Natural killer cell (primary cell): ENCODE measurements at regions not wholly inside any gene's neighbourhood (a gene's known extent, or its start where the extent isn't known, plus 50 kb on each side); places are given as distances from the start of the nearest gene placed in this dataset.
"Not testable (repeated sequence)": the region's sequence is repeated elsewhere in the genome, so short reads cannot be mapped to it uniquely, and the experiment has no call there.

Source experiments
- ATAC-seq, 3 donors: fragments of 150-1000 bp in 2 of 3; fragments of 200-7000 bp in 1 of 3; cut with Tn5 transposase; 1 replicate in 1 of 3; 2 replicates in 2 of 3; pipeline ENCODE4 v1.10.0; 2021; ENCODE audit warnings: mild to moderate bottlenecking in 2 of 3, moderate library complexity in 2 of 3
- DNase-seq, 2 donors: peaks; one replicate each; pipeline versions ENCODE4 v3.0.0 to v3.0.0-alpha.2; 2013 to 2021; ENCODE audit warnings: mixed read lengths in 1 of 2
- H3K27ac ChIP-seq: one replicate; pipeline ENCODE4 v1.5.1; 2013; ENCODE audit warnings: mild to moderate bottlenecking, low read length
- H3K27me3 ChIP-seq: one replicate; pipeline ENCODE4 v1.6.1; 2013; ENCODE audit warnings: low read length; ENCODE audit not compliant: control insufficient read depth, insufficient read depth
- H3K36me3 ChIP-seq: one replicate; pipeline ENCODE4 v1.6.1; 2013; ENCODE audit warnings: low read length; ENCODE audit not compliant: control insufficient read depth, insufficient read depth
- H3K4me1 ChIP-seq: one replicate; pipeline ENCODE4 v1.6.1; 2013; ENCODE audit warnings: low read length; ENCODE audit not compliant: control insufficient read depth, insufficient read depth
- H3K4me3 ChIP-seq: one replicate; pipeline ENCODE4 v1.5.1; 2013; ENCODE audit warnings: low read length
- H3K9me3 ChIP-seq: one replicate; pipeline ENCODE4 v1.6.1; 2013; ENCODE audit warnings: low read length; ENCODE audit not compliant: control insufficient read depth, insufficient read depth
- H3K27ac Mint-ChIP-seq, 2 donors: one replicate each; pipeline ENCODE4 v1.8.0; 2022; ENCODE audit warnings: mild to moderate bottlenecking in 2 of 2, mixed read lengths in 2 of 2, moderate library complexity in 1 of 2
- H3K27me3 Mint-ChIP-seq, 2 donors: one replicate each; pipeline ENCODE4 v1.8.0; 2022; ENCODE audit warnings: low read depth in 2 of 2, mixed read lengths in 2 of 2
- H3K36me3 Mint-ChIP-seq: one replicate; pipeline ENCODE4 v1.8.0; 2022; ENCODE audit warnings: mixed read lengths
- H3K4me1 Mint-ChIP-seq, 2 donors: one replicate each; pipeline ENCODE4 v1.8.0; 2022; ENCODE audit warnings: mixed read lengths in 2 of 2
- H3K4me3 Mint-ChIP-seq: one replicate; pipeline ENCODE4 v1.8.0; 2022; ENCODE audit warnings: mild to moderate bottlenecking, moderate library complexity, mixed read lengths
- H3K9me3 Mint-ChIP-seq, 2 donors: one replicate each; pipeline ENCODE4 v1.8.0; 2022; ENCODE audit warnings: mixed read lengths in 2 of 2
- CTCF ChIP-seq: fragments of 200-600 bp; IDR thresholded peaks from one replicate; pipeline ENCODE4 v1.8.0; 2022; ENCODE audit warnings: antibody characterized with exemption
- WGBS: methylation state at CpG from one replicate; pipeline ENCODE4 v1.1.7; 2013; ENCODE audit warnings: missing lambda C conversion rate; ENCODE audit not compliant: insufficient coverage; 5-methylcytosine and 5-hydroxymethylcytosine counted together
- intact Hi-C: fragments of 100-400 bp; cut with micrococcal nuclease; formaldehyde crosslinking; loops from one replicate; pipeline ENCODE4 v1.14.2; 2022

- Mint-ChIP-seq H3K4me3 (no peak overlapping the region), H3K36me3 (peaks cover 23% of the 10 kb centered on the region), H3K4me1 (peaks cover 28 to 39% of the 10 kb centered on the region in 2 donors), H3K27me3 (peaks cover 0 to 14% of the 10 kb centered on the region in 2 donors), H3K27ac (no peak overlapping the region), H3K9me3 (peaks cover 0 to 5% of the 10 kb centered on the region in 2 donors)
- Histone ChIP-seq H3K9me3 (no peaks in the 10 kb centered on the region), H3K4me1 (no peaks in the 10 kb centered on the region), H3K27me3 (no peaks in the 10 kb centered on the region), H3K36me3 (no peaks in the 10 kb centered on the region), H3K27ac (no peak overlapping the region), H3K4me3 (no peak overlapping the region)
- DNase-seq (no peak), ATAC-seq (no peak)
- no peak for TF ChIP-seq CTCF
- 100% methylated on average over 1 of the region's 4 CpGs for WGBS
- intact Hi-C loops, result no loop called here
Observed at GRCh38 chr2:144624451-144624850, 104.5 kb upstream of the ZEB2 start.

- H3K4me3 Mint-ChIP-seq, H3K27ac Mint-ChIP-seq, ATAC-seq, H3K9me3 ChIP-seq, H3K4me1 ChIP-seq, DNase-seq, H3K9me3 Mint-ChIP-seq, H3K27me3 Mint-ChIP-seq, H3K4me3 ChIP-seq, H3K36me3 ChIP-seq, H3K27ac ChIP-seq, intact Hi-C loops, H3K27me3 ChIP-seq: not testable (repeated sequence)
- Mint-ChIP-seq H3K4me1 (peaks cover 21 to 33% of the 10 kb centered on the region in 2 donors), H3K36me3 (peaks cover 20% of the 10 kb centered on the region)
- no CpG with 5 or more reads among the region's 1 CpG for WGBS
Observed at GRCh38 chr2:144622373-144622772, 102.5 kb upstream of the ZEB2 start.

GRCh38 chr2:144621266-144621665, 101.3 kb upstream of the ZEB2 start:
- Histone ChIP-seq H3K27ac (no peak overlapping the region), H3K36me3 (no peaks in the 10 kb centered on the region), H3K4me1 (no peaks in the 10 kb centered on the region), H3K9me3 (no peaks in the 10 kb centered on the region), H3K4me3 (no peak overlapping the region), H3K27me3 (no peaks in the 10 kb centered on the region)
- Mint-ChIP-seq H3K27ac (no peak overlapping the region), H3K36me3 (peaks cover 12% of the 10 kb centered on the region), H3K4me1 (peaks cover 17 to 25% of the 10 kb centered on the region in 2 donors), H3K27me3 (no peaks in the 10 kb centered on the region), H3K9me3 (peaks cover 0 to 5% of the 10 kb centered on the region in 2 donors), H3K4me3 (no peak overlapping the region)
- TF ChIP-seq CTCF, result no peak
- WGBS, result no CpG with 5 or more reads among the region's 3 CpGs
- DNase-seq, result no peak
- intact Hi-C loops, result no loop called here
- ATAC-seq, result no peak

- TF ChIP-seq CTCF, result no peak
- Mint-ChIP-seq H3K4me1 (peaks cover 17 to 22% of the 10 kb centered on the region in 2 donors), H3K36me3 (peaks cover 12% of the 10 kb centered on the region), H3K4me3 (no peak overlapping the region), H3K9me3 (peaks cover 0 to 5% of the 10 kb centered on the region in 2 donors), H3K27me3 (no peaks in the 10 kb centered on the region), H3K27ac (no peak overlapping the region)
- no peaks in the 10 kb centered on the region for H3K27me3 ChIP-seq
- no peak for ATAC-seq
- H3K27ac ChIP-seq, result no peak overlapping the region
- no peak for DNase-seq
- H3K9me3 ChIP-seq, result no peaks in the 10 kb centered on the region
- WGBS, result 80% methylated on average over 1 of the region's 3 CpGs
- intact Hi-C loops, result no loop called here
- no peaks in the 10 kb centered on the region for H3K36me3 ChIP-seq
- H3K4me1 ChIP-seq, result no peaks in the 10 kb centered on the region
- no peak overlapping the region for H3K4me3 ChIP-seq
Observed at GRCh38 chr2:144619760-144620159, 99.8 kb upstream of the ZEB2 start.

GRCh38 chr2:144617171-144617570, 97.3 kb upstream of the ZEB2 start:
- H3K4me3 ChIP-seq, DNase-seq, H3K27ac Mint-ChIP-seq, H3K4me1 ChIP-seq, H3K27me3 ChIP-seq, H3K36me3 Mint-ChIP-seq, H3K9me3 ChIP-seq, H3K27ac ChIP-seq, ATAC-seq, intact Hi-C loops, H3K36me3 ChIP-seq, H3K4me3 Mint-ChIP-seq, H3K9me3 Mint-ChIP-seq, H3K27me3 Mint-ChIP-seq: not testable (repeated sequence)
- 100% methylated on average over 3 of the region's 6 CpGs for WGBS
- peaks cover 7 to 10% of the 10 kb centered on the region in 2 donors for H3K4me1 Mint-ChIP-seq
